ENCODE measurements at regions not wholly inside any gene's neighbourhood (a gene's known extent, or its start where the extent isn't known, plus 50 kb on each side); places are given as distances from the start of the nearest gene placed in this dataset.

DNA sequence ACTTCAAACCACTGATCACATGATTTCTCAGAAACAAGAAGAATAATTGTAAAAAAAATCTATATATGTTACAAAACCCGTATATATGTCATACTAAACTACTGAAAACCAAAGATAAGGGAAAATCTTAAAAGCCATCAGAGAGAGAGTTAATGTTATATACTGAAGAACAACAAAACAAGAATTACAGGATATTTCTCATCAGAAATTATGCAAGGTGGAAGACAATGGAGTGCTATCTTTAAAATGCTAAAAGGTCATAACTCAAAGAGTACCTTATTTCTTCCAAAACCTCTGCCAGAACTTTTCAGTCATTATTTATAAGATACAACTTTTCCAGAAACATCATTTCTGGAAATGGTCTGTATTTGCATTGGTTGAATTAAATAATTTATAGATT lies 256.8 kb downstream of the RBM26 start:
- H3K9me3 ChIP-seq (ENCODE audit: control insufficient read depth in 5 of 5, low read length in 5 of 5): no peaks in the 10 kb centered on the region
- H3K27ac ChIP-seq (ENCODE audit: low read depth, low read length): no peak overlapping the region
- no peaks in the 10 kb centered on the region for H3K36me3 ChIP-seq (ENCODE audit: control insufficient read depth in 5 of 5, insufficient read depth in 5 of 5, low read length in 5 of 5)
- H3K9ac ChIP-seq (ENCODE audit: low read length in 5 of 5): no peak overlapping the region
- no peak overlapping the region for H3K4me3 ChIP-seq (ENCODE audit: low read depth in 1 of 5, low read length in 5 of 5)
- H3K27me3 ChIP-seq (ENCODE audit: control insufficient read depth in 5 of 5, insufficient read depth in 4 of 5, low read length in 5 of 5): no peaks in the 10 kb centered on the region
- no peaks in the 10 kb centered on the region for H3K4me1 ChIP-seq (ENCODE audit: control insufficient read depth in 5 of 5, insufficient read depth in 5 of 5, low read length in 5 of 5)

DNA sequence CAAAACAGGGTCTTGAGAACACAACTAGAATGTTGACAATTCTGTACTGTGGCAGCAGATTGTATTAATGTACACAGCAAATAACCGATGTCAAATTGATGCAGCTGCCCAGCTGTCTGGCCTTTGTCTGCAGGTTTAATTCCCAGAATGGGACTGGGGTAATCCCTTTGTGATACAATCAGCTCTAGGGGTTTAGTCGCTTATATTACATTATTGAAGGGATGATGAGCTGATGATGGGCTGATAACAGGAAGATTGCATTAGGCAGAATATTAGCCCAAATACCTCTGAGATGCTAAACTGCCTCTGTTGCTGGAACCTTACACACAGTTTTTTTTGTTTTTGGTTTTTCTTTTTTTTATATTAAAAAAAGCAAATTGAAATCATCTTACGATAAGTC lies 265.0 kb downstream of the RBM26 start:
- Histone ChIP-seq H3K4me1 (ENCODE audit: control insufficient read depth in 5 of 5, insufficient read depth in 5 of 5, low read length in 5 of 5) (no peaks in the 10 kb centered on the region), H3K27ac (ENCODE audit: low read depth, low read length) (no peak overlapping the region), H3K4me3 (ENCODE audit: low read depth in 1 of 5, low read length in 5 of 5) (no peak overlapping the region), H3K36me3 (ENCODE audit: control insufficient read depth in 5 of 5, insufficient read depth in 5 of 5, low read length in 5 of 5) (no peaks in the 10 kb centered on the region), H3K27me3 (ENCODE audit: control insufficient read depth in 5 of 5, insufficient read depth in 4 of 5, low read length in 5 of 5) (no peaks in the 10 kb centered on the region), H3K9ac (ENCODE audit: low read length in 5 of 5) (no peak overlapping the region), H3K9me3 (ENCODE audit: control insufficient read depth in 5 of 5, low read length in 5 of 5) (peaks cover 0 to 3% (median 0%) of the 10 kb centered on the region in 5 donors)

DNA sequence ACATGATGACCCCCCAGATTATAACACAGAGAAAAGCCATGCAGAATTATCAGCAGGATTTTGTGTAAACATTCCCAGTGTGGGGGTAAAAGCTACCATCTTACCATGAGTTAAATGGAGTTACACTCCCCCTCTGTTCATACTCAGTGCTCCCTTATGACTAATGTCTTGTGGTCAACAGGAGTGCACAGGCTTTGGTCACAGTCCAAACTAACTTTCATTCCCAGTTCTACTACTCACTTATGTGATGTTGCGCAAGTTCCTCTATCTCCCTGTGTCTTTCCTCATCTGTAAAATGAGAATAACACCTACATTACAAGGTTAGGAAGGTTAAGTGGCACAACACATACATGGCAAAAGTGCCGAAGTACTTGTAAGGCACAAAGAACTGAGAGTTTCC lies 277.9 kb downstream of the RBM26 start:
- Histone ChIP-seq H3K9ac (ENCODE audit: low read length in 5 of 5) (no peak overlapping the region), H3K27me3 (ENCODE audit: control insufficient read depth in 5 of 5, insufficient read depth in 4 of 5, low read length in 5 of 5) (no peaks in the 10 kb centered on the region), H3K36me3 (ENCODE audit: control insufficient read depth in 5 of 5, insufficient read depth in 5 of 5, low read length in 5 of 5) (no peaks in the 10 kb centered on the region), H3K9me3 (ENCODE audit: control insufficient read depth in 5 of 5, low read length in 5 of 5) (peaks cover 0 to 3% (median 0%) of the 10 kb centered on the region in 5 donors), H3K4me1 (ENCODE audit: control insufficient read depth in 5 of 5, insufficient read depth in 5 of 5, low read length in 5 of 5) (no peaks in the 10 kb centered on the region), H3K27ac (ENCODE audit: low read depth, low read length) (no peak overlapping the region), H3K4me3 (ENCODE audit: low read depth in 1 of 5, low read length in 5 of 5) (no peak overlapping the region)

DNA sequence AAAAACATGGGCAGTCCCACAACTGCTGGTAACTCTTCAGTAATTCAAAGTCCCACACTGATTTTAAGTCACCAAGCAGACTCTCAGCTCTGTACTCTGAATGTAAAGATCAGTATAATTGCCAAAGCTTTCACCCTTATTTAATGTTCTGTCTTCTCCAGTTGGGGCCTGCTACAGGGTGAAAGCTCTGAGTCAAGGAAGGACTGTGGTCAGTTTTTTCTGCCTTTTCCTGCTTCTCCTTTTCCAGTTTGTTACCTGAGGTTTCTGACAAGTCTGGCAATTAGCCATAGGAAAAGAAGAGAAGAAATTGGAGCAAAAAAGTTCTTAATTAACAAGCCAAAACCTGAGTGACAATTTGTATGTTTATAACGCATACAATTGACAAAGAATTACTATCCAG lies 279.3 kb downstream of the RBM26 start:
- H3K4me3 ChIP-seq (ENCODE audit: low read depth in 1 of 5, low read length in 5 of 5): no peak overlapping the region
- H3K36me3 ChIP-seq (ENCODE audit: control insufficient read depth in 5 of 5, insufficient read depth in 5 of 5, low read length in 5 of 5): no peaks in the 10 kb centered on the region
- H3K9ac ChIP-seq (ENCODE audit: low read length in 5 of 5): no peak overlapping the region
- H3K9me3 ChIP-seq (ENCODE audit: control insufficient read depth in 5 of 5, low read length in 5 of 5): peaks cover 0 to 3% (median 0%) of the 10 kb centered on the region in 5 donors
- H3K27ac ChIP-seq (ENCODE audit: low read depth, low read length): no peak overlapping the region
- no peaks in the 10 kb centered on the region for H3K27me3 ChIP-seq (ENCODE audit: control insufficient read depth in 5 of 5, insufficient read depth in 4 of 5, low read length in 5 of 5)
- no peaks in the 10 kb centered on the region for H3K4me1 ChIP-seq (ENCODE audit: control insufficient read depth in 5 of 5, insufficient read depth in 5 of 5, low read length in 5 of 5)

DNA sequence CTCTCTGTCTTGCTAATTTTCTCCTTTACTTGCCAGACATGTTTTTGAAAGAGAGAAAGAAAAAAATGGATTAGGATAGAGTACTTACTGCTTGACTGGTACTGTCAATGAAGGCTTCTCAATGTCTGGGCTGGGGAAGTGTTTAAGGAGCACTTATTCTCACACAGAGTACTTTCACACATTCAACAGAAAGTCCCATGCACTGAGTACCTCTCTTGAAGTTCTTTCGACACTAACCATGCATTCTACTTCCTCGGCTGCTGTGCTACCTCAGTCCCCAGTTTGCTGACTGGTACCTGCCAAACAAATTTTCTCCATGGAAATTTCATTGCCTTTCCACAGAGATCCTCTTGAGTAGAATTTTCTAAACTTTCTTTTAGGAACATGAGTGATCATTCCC lies 281.9 kb downstream of the RBM26 start:
- peaks cover 0 to 2% (median 0%) of the 10 kb centered on the region in 5 donors for H3K9me3 ChIP-seq (ENCODE audit: control insufficient read depth in 5 of 5, low read length in 5 of 5)
- H3K4me3 ChIP-seq (ENCODE audit: low read depth in 1 of 5, low read length in 5 of 5): no peak overlapping the region

DNA sequence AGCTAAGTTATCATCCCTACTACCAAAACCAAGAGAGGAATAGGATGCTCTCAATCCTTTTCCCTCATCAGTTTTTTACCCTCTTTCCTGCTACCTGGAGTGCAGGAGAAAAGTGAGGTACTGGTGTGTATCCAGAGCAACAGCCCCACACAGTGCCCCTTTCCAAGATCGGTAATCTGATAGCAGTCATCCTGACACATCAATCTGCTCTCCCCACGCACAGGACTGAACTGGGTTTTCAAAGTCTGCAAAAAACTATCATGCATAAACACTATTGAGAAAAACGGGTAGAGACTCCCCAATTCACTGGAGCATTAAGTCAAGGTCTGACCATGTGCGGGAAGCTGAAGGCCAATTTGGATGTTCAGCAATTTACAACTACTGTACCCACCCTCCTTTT lies 284.8 kb downstream of the RBM26 start:
- H3K36me3 ChIP-seq (ENCODE audit: control insufficient read depth in 5 of 5, insufficient read depth in 5 of 5, low read length in 5 of 5): no peaks in the 10 kb centered on the region
- no peaks in the 10 kb centered on the region for H3K4me1 ChIP-seq (ENCODE audit: control insufficient read depth in 5 of 5, insufficient read depth in 5 of 5, low read length in 5 of 5)
- no peak overlapping the region for H3K4me3 ChIP-seq (ENCODE audit: low read depth in 1 of 5, low read length in 5 of 5)
- H3K9ac ChIP-seq (ENCODE audit: low read length in 5 of 5): no peak overlapping the region
- H3K27ac ChIP-seq (ENCODE audit: low read depth, low read length): no peak overlapping the region
- H3K9me3 ChIP-seq (ENCODE audit: control insufficient read depth in 5 of 5, low read length in 5 of 5): peaks cover 0 to 2% (median 0%) of the 10 kb centered on the region in 5 donors
- no peaks in the 10 kb centered on the region for H3K27me3 ChIP-seq (ENCODE audit: control insufficient read depth in 5 of 5, insufficient read depth in 4 of 5, low read length in 5 of 5)

More for the DNA sequence above, 281.9 kb downstream of the RBM26 start:
- no peaks in the 10 kb centered on the region for H3K27me3 ChIP-seq (ENCODE audit: control insufficient read depth in 5 of 5, insufficient read depth in 4 of 5, low read length in 5 of 5)
- H3K9ac ChIP-seq (ENCODE audit: low read length in 5 of 5): no peak overlapping the region
- no peaks in the 10 kb centered on the region for H3K4me1 ChIP-seq (ENCODE audit: control insufficient read depth in 5 of 5, insufficient read depth in 5 of 5, low read length in 5 of 5)
- H3K27ac ChIP-seq (ENCODE audit: low read depth, low read length): no peak overlapping the region
- no peaks in the 10 kb centered on the region for H3K36me3 ChIP-seq (ENCODE audit: control insufficient read depth in 5 of 5, insufficient read depth in 5 of 5, low read length in 5 of 5)

DNA sequence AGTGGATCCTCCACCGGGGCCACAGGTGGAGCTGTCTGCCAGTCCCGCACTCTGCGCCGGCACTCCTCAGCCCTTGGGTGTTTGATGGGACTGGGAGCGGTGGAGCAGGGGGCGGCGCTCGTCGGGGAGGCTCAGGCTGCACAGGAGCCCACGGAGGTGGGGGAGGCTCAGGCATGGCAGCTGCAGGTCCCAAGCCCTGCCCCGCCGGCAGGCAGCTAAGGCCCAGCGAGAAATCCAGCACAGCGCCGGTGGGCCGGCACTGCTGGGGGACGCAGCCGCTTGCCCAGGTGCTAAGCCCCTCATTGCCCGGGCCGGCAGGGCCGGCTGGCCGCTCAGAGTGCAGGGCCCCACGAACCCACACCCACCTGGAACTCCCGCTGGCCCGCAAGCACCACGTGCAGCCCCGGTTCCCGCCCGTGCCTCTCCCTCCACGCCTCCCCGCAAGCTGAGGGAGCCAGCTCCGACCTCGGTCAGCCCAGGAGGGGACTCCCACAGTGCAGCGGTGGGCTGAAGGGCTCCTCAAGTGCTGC lies 286.4 kb downstream of the RBM26 start:
- no peak overlapping the region for H3K4me3 ChIP-seq (ENCODE audit: low read depth in 1 of 5, low read length in 5 of 5)
- H3K27ac ChIP-seq (ENCODE audit: low read depth, low read length): no peak overlapping the region
- no peaks in the 10 kb centered on the region for H3K36me3 ChIP-seq (ENCODE audit: control insufficient read depth in 5 of 5, insufficient read depth in 5 of 5, low read length in 5 of 5)
- H3K9ac ChIP-seq (ENCODE audit: low read length in 5 of 5): no peak overlapping the region
- H3K9me3 ChIP-seq (ENCODE audit: control insufficient read depth in 5 of 5, low read length in 5 of 5): no peaks in the 10 kb centered on the region
- no peaks in the 10 kb centered on the region for H3K4me1 ChIP-seq (ENCODE audit: control insufficient read depth in 5 of 5, insufficient read depth in 5 of 5, low read length in 5 of 5)
- no peaks in the 10 kb centered on the region for H3K27me3 ChIP-seq (ENCODE audit: control insufficient read depth in 5 of 5, insufficient read depth in 4 of 5, low read length in 5 of 5)

DNA sequence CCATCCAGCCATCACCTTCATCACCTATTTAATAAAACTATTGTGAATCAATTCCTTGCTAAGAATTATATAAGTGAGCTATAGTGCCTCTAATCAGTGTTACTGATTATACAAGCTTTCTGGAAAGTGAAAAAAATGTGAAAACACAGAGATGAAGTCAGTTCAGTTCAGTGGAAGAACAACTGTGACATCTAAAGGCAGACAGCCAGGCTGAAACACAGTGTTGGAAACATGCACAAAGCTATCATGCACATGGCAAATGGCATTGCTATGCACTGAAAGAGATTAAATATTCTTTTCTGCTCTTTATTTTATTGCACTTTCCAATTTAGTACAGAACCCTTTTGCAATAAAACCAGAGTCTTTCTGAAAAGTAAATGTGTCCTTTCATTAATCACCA lies 294.0 kb downstream of the RBM26 start:
- no peak overlapping the region for H3K9ac ChIP-seq (ENCODE audit: low read length in 5 of 5)
- no peaks in the 10 kb centered on the region for H3K4me1 ChIP-seq (ENCODE audit: control insufficient read depth in 5 of 5, insufficient read depth in 5 of 5, low read length in 5 of 5)
- H3K4me3 ChIP-seq (ENCODE audit: low read depth in 1 of 5, low read length in 5 of 5): no peak overlapping the region
- no peak overlapping the region for H3K27ac ChIP-seq (ENCODE audit: low read depth, low read length)
- H3K36me3 ChIP-seq (ENCODE audit: control insufficient read depth in 5 of 5, insufficient read depth in 5 of 5, low read length in 5 of 5): no peaks in the 10 kb centered on the region
- H3K27me3 ChIP-seq (ENCODE audit: control insufficient read depth in 5 of 5, insufficient read depth in 4 of 5, low read length in 5 of 5): no peaks in the 10 kb centered on the region
- H3K9me3 ChIP-seq (ENCODE audit: control insufficient read depth in 5 of 5, low read length in 5 of 5): no peaks in the 10 kb centered on the region

DNA sequence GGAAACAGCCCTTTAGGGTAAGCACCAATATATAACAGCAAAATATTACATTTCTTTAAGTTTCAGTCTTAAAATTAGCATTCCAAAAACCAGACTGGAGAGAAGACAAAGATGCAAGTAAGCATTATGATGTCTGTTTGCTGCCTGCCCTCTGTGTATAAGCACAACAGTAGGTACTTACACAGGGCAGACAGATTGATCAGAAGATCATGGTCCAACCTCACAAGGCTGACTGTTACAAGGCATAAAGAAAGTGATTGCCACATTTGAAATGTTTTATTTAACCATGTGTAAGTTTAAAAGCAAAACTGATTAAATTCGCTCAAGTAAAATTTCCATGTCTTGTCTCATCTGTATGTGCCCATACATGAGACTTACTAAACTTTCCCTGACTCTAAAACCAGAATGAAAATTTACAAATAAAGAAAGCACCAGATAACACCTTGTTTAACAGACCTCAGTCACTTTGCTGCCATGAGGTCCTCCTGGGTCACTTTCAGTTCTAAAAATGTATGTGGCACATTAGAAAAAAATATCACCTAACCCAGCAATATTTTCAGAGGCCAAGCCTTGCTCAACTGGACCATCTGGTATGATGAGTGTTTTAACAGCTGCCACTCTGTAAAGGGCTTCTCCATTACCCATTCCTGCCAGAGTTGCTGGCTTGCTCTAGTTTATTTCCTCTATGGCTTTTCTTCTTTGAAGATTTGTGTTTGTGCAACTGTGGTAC lies 297.0 kb downstream of the RBM26 start:
- H3K9ac ChIP-seq (ENCODE audit: low read length in 5 of 5): no peak overlapping the region
- H3K4me1 ChIP-seq (ENCODE audit: control insufficient read depth in 5 of 5, insufficient read depth in 5 of 5, low read length in 5 of 5): no peaks in the 10 kb centered on the region
- H3K27me3 ChIP-seq (ENCODE audit: control insufficient read depth in 5 of 5, insufficient read depth in 4 of 5, low read length in 5 of 5): no peaks in the 10 kb centered on the region
- H3K27ac ChIP-seq (ENCODE audit: low read depth, low read length): no peak overlapping the region
- H3K9me3 ChIP-seq (ENCODE audit: control insufficient read depth in 5 of 5, low read length in 5 of 5): no peaks in the 10 kb centered on the region
- no peaks in the 10 kb centered on the region for H3K36me3 ChIP-seq (ENCODE audit: control insufficient read depth in 5 of 5, insufficient read depth in 5 of 5, low read length in 5 of 5)
- H3K4me3 ChIP-seq (ENCODE audit: low read depth in 1 of 5, low read length in 5 of 5): no peak overlapping the region

DNA sequence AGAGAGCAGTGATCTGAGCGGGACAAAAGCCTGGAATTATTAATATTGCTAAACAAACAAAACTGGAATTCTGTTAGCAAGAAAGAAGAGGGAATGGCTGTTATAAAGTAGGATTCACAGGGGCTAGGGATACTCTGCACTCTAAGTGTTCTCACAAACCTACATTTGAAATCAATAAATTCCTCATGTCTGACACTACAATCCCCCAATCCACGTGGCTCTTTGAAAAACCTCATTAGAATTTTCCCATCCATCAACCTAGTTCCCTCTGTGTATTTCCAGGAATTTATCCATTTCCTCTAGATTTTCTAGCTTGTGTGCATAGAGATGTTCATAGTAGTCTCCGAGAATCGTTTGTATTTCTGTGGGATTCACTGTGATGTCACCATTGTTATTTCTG lies 307.5 kb downstream of the RBM26 start:
- Histone ChIP-seq H3K4me1 (ENCODE audit: control insufficient read depth in 5 of 5, insufficient read depth in 5 of 5, low read length in 5 of 5) (no peaks in the 10 kb centered on the region), H3K36me3 (ENCODE audit: control insufficient read depth in 5 of 5, insufficient read depth in 5 of 5, low read length in 5 of 5) (no peaks in the 10 kb centered on the region), H3K9ac (ENCODE audit: low read length in 5 of 5) (no peak overlapping the region), H3K9me3 (ENCODE audit: control insufficient read depth in 5 of 5, low read length in 5 of 5) (no peaks in the 10 kb centered on the region), H3K27me3 (ENCODE audit: control insufficient read depth in 5 of 5, insufficient read depth in 4 of 5, low read length in 5 of 5) (no peaks in the 10 kb centered on the region), H3K27ac (ENCODE audit: low read depth, low read length) (no peak overlapping the region), H3K4me3 (ENCODE audit: low read depth in 1 of 5, low read length in 5 of 5) (no peak overlapping the region)
